ENCODE measurements at regions not wholly inside any gene's neighbourhood (a gene's known extent, or its start where the extent isn't known, plus 50 kb on each side); places are given as distances from the start of the nearest gene placed in this dataset.

DNA sequence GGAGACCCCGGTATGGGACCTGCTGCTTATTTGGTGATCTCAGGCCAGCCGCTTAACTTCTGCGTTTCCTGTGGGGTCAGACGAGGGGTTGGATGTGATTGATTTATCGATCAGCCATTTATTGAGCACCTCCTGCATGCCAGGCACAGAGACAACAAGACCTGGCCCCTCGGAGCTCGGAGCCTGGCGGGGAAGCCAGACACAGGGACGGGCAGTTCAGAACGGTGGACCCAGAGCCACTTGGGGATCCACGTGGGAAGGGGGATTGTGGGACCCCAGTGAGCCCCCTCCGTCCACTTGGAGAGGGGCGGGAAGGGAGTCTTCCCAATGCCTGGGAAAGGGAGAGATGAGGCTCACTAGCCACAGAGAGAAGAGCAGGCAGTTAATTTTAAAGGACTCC, 84.7 kb upstream of the CIBAR2 start:
- Histone ChIP-seq H3K9me2 (replicated peaks; ENCODE audit: control insufficient read depth, low read length) (no peaks in the 10 kb centered on the region), H3K4me2 (ENCODE audit: low read length) (no peak overlapping the region), H3K79me2 (ENCODE audit: control insufficient read depth, low read length) (no peaks in the 10 kb centered on the region), H3K36me3 (ENCODE audit: control insufficient read depth, low read length) (no peaks in the 10 kb centered on the region), H3K4me3 (ENCODE audit: low read length) (no peak overlapping the region), H3K9me3 (ENCODE audit: control insufficient read depth, insufficient read depth, low read length) (no peaks in the 10 kb centered on the region), H3K27ac (ENCODE audit: low read depth, low read length) (no peak overlapping the region), H3F3A (ENCODE audit: control insufficient read depth, insufficient read depth) (no peaks in the 10 kb centered on the region), H4K20me1 (ENCODE audit: control insufficient read depth, insufficient read depth, low read depth, low read length) (no peaks in the 10 kb centered on the region), H3K4me1 (ENCODE audit: control insufficient read depth, low read length) (no peaks in the 10 kb centered on the region), H3K27me3 (ENCODE audit: control insufficient read depth, low read length) (no peaks in the 10 kb centered on the region)
- no peak for TF ChIP-seq EZH2phosphoT487 (IDR thresholded peaks at IDR 0.05; ENCODE audit: borderline replicate concordance, low read length)
- TF ChIP-seq, protein P1, sequence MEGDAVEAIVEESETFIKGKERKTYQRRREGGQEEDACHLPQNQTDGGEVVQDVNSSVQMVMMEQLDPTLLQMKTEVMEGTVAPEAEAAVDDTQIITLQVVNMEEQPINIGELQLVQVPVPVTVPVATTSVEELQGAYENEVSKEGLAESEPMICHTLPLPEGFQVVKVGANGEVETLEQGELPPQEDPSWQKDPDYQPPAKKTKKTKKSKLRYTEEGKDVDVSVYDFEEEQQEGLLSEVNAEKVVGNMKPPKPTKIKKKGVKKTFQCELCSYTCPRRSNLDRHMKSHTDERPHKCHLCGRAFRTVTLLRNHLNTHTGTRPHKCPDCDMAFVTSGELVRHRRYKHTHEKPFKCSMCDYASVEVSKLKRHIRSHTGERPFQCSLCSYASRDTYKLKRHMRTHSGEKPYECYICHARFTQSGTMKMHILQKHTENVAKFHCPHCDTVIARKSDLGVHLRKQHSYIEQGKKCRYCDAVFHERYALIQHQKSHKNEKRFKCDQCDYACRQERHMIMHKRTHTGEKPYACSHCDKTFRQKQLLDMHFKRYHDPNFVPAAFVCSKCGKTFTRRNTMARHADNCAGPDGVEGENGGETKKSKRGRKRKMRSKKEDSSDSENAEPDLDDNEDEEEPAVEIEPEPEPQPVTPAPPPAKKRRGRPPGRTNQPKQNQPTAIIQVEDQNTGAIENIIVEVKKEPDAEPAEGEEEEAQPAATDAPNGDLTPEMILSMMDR (IDR thresholded peaks at IDR 0.05; ENCODE audit: low read depth, low read length, poor library complexity, severe bottlenecking), result no peak

DNA sequence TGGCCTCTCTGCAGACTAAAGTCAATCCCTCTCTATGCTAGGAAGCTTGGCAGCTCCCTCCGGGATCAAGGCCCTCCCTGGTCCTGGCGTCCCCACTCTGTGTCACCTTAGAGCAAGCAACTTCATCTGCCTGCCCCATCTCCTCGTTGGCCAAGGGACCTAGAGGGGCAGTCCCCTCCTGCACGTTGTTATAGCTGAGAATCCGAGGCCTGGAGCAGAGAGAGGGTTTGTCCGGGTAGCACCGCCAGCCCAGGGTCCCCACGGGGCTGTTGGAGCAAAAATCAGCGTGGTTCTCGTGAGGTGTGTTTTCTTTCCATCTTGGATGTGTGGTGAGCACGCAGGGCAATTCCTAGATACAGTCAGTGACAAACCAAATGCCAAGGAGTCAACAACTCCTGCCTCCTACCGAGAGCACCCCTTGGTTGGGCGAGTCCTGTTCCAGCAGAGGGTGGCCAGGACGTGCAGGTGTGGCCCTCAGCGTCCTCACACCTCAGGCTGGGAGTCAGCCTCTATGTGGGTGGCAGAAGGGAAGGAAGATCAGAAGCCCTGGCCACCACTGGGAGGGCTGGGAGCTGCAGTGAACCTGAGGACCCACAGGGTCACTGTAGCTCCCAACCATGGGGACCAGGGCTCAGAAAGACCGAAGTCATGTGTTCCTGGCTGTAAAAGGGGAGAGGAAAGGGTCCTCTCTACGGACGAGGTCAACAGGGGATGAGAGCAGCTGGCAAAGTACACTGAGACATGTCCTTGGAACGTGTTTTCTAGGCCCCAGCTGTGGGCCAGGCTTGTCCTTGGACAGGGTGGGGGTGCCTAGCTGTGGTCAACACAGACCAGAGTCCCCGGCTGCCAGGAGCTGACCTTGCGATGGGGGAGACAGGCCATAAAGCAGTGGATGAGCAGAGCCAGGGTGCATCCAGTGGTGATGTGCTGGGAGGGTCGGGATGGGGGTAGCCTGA, 85.6 kb upstream of the CIBAR2 start:
- H3K4me3 ChIP-seq (ENCODE audit: low read length), result no peak overlapping the region
- H3K4me1 ChIP-seq (ENCODE audit: control insufficient read depth, low read length), result no peaks in the 10 kb centered on the region
- H4K20me1 ChIP-seq (ENCODE audit: control insufficient read depth, insufficient read depth, low read depth, low read length), result no peaks in the 10 kb centered on the region
- no peaks in the 10 kb centered on the region for H3K9me2 ChIP-seq (replicated peaks; ENCODE audit: control insufficient read depth, low read length)
- H3K36me3 ChIP-seq (ENCODE audit: control insufficient read depth, low read length), result no peaks in the 10 kb centered on the region
- H3K27ac ChIP-seq (ENCODE audit: low read depth, low read length), result no peak overlapping the region
- no peak overlapping the region for H3K4me2 ChIP-seq (ENCODE audit: low read length)
- no peaks in the 10 kb centered on the region for H3K79me2 ChIP-seq (ENCODE audit: control insufficient read depth, low read length)
- H3F3A ChIP-seq (ENCODE audit: control insufficient read depth, insufficient read depth), result no peaks in the 10 kb centered on the region
- no peaks in the 10 kb centered on the region for H3K27me3 ChIP-seq (ENCODE audit: control insufficient read depth, low read length)
- no peaks in the 10 kb centered on the region for H3K9me3 ChIP-seq (ENCODE audit: control insufficient read depth, insufficient read depth, low read length)
- TF ChIP-seq, protein P1 (IDR thresholded peaks at IDR 0.05; ENCODE audit: low read depth, low read length, poor library complexity, severe bottlenecking), result no peak
- TF ChIP-seq EZH2phosphoT487 (IDR thresholded peaks at IDR 0.05; ENCODE audit: borderline replicate concordance, low read length), result no peak

DNA sequence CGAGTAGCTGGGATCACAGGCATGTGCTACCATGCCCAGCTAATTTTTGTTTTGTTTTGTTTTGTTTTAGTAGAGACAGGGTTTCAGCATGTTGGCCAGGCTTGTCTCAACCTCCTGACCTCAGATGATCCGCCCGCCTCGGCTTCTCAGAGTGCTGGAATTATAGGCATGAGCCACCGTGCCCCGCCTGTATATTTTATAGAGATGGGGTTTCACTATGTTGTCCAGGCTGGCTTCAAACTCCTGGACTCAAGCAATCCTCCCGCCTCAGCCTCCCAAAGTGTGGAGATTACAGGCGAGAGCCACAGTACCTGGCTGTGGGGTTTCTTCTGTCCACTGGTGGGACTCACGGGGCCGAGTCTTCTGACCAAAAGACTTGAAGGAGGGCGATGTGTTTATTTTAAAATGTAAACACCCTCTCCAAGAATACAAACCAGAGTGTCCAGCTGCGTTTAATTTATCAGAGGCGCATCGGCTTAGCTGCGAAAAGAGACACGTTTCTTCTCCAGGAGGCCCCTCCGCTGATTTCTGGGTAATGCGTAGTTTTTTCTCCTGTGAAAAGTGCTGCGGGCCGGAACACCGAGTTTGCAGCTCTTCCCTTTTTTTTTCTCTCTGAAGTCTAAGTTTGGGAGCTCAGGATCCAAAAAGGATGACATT, 86.9 kb upstream of the CIBAR2 start:
- Histone ChIP-seq H3K9me2 (replicated peaks; ENCODE audit: control insufficient read depth, low read length) (no peaks in the 10 kb centered on the region), H3K4me3 (ENCODE audit: low read length) (no peak overlapping the region), H3K9me3 (ENCODE audit: control insufficient read depth, insufficient read depth, low read length) (no peaks in the 10 kb centered on the region), H3K36me3 (ENCODE audit: control insufficient read depth, low read length) (no peaks in the 10 kb centered on the region), H3F3A (ENCODE audit: control insufficient read depth, insufficient read depth) (no peaks in the 10 kb centered on the region), H4K20me1 (ENCODE audit: control insufficient read depth, insufficient read depth, low read depth, low read length) (no peaks in the 10 kb centered on the region), H3K79me2 (ENCODE audit: control insufficient read depth, low read length) (no peaks in the 10 kb centered on the region), H3K27ac (ENCODE audit: low read depth, low read length) (no peak overlapping the region), H3K4me2 (ENCODE audit: low read length) (no peak overlapping the region), H3K4me1 (ENCODE audit: control insufficient read depth, low read length) (no peaks in the 10 kb centered on the region), H3K27me3 (ENCODE audit: control insufficient read depth, low read length) (no peaks in the 10 kb centered on the region)
- no peak for TF ChIP-seq EZH2phosphoT487 (IDR thresholded peaks at IDR 0.05; ENCODE audit: borderline replicate concordance, low read length)
- TF ChIP-seq, protein P1 (IDR thresholded peaks at IDR 0.05; ENCODE audit: low read depth, low read length, poor library complexity, severe bottlenecking), result no peak
